Cardiac fibroblast (primary cell): ENCODE measurements at regions not wholly inside any gene's neighbourhood (a gene's known extent, or its start where the extent isn't known, plus 50 kb on each side); places are given as distances from the start of the nearest gene placed in this dataset.

Experiments used
- DNase-seq, 2 donors: peaks; one replicate each; pipeline versions ENCODE4 v3.0.0 to v3.0.0-alpha.2; 2010; ENCODE audit warnings: low read depth in 2 of 2
- H3K4me3 ChIP-seq, 2 donors: replicated peaks in 1 of 2; 1 replicate in 1 of 2; 2 replicates in 1 of 2; pipeline ENCODE4 v1.5.1; 2011; ENCODE audit warnings: low read depth in 2 of 2, low read length in 2 of 2, mild to moderate bottlenecking in 2 of 2, moderate library complexity in 1 of 2
- TF ChIP-seq, protein P1 (sequence below): IDR thresholded peaks from one replicate; pipeline ENCODE4 v1.5.1; 2011; ENCODE audit warnings: low read depth, mild to moderate bottlenecking, low read length, inconsistent platforms

DNA sequence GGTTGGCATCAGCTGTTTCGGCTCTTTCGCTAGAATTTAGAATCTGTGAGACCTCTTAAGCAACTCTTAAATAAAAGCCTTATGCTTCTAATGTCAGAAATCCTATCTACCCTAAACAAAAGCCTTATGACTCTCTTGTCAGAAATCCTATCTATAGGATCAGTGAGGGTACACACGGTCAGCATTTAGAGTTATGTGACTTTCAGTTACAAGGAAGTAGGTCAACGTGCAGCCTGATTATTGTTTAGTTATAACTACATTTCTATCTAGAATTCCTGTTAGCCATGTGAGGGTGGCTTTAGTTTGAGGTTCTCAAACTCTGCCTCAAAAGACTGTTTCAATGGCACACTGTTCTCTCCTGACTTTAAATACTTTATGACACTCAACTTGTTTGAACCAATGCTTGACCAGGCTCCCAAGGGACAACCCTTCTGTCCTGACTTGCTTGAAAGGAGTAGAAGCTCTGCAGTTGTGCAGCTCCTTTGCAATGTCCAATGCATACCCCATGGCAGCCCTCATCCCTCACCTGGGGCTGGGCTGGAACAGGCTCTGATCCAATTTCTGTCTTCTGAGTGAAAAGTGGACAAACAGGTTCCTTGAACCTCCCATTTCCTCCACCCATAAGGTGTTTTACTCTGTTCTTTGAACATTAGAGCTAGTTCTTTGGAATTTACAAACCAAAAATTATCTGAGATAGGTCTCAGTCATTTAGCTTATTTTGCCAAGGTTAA lies 251.6 kb upstream of the PIK3R1 start:
- TF ChIP-seq, protein P1, sequence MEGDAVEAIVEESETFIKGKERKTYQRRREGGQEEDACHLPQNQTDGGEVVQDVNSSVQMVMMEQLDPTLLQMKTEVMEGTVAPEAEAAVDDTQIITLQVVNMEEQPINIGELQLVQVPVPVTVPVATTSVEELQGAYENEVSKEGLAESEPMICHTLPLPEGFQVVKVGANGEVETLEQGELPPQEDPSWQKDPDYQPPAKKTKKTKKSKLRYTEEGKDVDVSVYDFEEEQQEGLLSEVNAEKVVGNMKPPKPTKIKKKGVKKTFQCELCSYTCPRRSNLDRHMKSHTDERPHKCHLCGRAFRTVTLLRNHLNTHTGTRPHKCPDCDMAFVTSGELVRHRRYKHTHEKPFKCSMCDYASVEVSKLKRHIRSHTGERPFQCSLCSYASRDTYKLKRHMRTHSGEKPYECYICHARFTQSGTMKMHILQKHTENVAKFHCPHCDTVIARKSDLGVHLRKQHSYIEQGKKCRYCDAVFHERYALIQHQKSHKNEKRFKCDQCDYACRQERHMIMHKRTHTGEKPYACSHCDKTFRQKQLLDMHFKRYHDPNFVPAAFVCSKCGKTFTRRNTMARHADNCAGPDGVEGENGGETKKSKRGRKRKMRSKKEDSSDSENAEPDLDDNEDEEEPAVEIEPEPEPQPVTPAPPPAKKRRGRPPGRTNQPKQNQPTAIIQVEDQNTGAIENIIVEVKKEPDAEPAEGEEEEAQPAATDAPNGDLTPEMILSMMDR = no peak
- H3K4me3 ChIP-seq = no peak overlapping the region
- DNase-seq = no peak

DNA sequence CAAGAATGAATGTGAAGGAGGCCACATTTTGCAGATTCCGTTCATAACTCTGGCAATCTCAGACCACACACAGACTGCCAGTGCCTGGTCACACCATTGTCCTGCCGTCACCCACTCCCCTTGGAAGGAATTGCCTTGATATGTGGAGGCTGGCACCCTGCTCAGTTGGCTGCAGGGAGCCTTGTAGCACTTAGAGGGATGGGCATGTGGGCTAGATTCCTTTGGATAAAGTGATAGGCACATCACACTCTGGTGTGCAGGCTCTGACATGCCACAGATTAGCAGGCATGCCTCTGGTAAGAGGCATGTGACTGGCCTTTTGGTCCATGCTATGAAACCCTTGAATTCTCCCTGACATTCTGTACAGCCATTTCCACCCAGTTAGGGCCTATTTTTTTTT lies 254.6 kb upstream of the PIK3R1 start:
- peak in 1 of 2 donors; percentile 19 for DNase-seq
- TF ChIP-seq, protein P1 = no peak

DNA sequence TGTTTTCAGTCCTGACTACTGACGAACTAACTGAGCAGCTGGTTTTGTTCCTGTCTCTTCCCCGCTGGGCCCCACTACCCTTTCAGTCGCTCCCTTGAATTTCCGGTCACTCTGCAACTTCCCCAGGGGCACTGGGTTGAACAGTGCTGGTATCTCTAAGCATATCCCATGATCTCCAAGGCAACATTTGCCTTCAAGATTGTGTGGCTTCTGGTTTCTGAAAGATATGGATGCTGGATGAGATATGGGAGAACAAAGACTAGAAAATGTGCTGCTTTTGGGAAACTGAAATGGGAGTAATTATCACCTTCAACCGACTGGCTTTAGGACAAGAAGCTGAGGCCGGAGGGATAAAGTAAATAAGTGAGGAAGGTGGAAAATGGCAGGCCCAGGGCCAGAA lies 258.2 kb upstream of the PIK3R1 start:
- DNase-seq = no peak
- no peak overlapping the region for H3K4me3 ChIP-seq
- TF ChIP-seq, protein P1 = no peak

More for the DNA sequence above, 254.6 kb upstream of the PIK3R1 start:
- no peak overlapping the region for H3K4me3 ChIP-seq

DNA sequence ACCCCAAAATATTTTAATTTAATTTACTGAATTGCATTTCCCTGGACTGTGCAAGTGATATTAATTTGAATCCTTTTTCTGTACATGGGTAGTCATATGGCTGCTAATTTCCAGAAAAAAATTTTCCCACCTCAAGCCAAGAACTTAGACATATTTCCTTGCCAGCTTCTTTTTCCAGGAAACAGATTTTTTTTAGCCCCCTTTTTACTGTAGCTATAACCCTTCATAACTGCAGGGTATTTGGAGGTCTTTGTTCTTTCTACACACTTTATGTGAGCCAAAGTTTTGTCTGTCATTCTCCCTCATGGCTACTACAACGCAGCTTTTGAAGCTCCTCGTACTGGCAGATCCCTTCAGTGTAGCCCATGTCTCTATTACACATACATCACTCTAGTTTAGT lies 261.2 kb upstream of the PIK3R1 start:
- H3K4me3 ChIP-seq = no peak overlapping the region
- TF ChIP-seq, protein P1 = no peak
- DNase-seq = no peak

DNA sequence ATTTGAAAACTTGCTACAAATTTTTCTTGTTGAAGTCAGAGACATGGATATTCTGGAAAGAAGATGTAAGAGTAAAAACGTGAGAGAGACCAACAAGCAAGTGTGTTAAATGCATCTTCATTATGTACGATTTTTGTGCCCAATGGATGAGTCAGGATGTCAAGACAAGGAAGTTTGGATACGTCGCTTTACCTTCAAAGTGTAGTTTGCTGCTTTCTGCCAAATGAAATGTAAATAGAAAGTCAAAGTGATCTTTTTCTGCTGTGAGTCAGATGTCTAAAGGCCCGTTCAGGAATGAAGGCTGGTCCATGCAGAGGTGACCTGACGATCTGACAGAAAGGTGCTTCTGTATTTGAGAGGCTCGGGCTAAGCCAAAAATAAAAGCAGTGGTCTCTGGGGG lies 273.1 kb upstream of the PIK3R1 start:
- H3K4me3 ChIP-seq = no peak overlapping the region
- no peak for DNase-seq
- TF ChIP-seq, protein P1 = no peak

DNA sequence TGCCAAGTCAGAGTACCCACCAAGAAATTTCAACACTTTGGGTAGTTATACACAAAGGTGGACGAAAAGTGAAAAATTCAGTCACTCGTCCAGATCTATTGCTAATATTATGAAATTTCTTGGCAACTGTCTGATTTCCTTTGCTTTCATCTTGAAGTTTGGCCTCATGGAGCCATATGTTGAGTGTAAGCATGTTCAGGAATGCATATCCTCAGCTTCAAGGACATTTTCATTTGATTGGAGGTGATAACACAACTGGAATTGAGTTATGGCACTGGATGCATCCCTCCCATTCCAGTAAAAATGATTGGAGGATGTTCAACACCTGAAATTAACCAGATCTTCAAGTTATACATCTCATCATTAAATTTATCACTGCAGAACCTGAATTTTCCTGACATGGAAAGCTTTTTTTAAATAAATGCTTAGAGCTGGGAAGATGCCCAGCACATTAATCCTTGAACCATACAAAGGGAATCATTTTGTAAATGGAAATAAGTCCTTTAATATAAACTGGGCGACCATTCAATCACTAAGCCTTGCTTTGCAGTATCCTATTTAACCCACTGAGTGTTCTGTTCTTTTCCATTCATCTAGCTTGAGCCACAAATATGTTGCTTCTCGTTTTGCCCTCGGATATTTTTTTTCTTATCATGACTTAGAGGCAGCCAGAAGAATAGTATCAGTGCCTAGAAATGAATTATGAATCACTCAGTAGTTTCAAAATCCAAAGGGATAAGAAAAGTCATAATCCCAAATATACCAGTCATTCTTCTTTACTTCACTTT lies 273.7 kb upstream of the PIK3R1 start:
- H3K4me3 ChIP-seq = no peak overlapping the region
- peak; percentile 44 to 82 for DNase-seq
- TF ChIP-seq, protein P1 = no peak
